HG03460 (cell line): ENCODE measurements at regions not wholly inside any gene's neighbourhood (a gene's known extent, or its start where the extent isn't known, plus 50 kb on each side); places are given as distances from the start of the nearest gene placed in this dataset.
"Not testable (repeated sequence)": the region's sequence is repeated elsewhere in the genome, so short reads cannot be mapped to it uniquely, and the experiment has no call there.

Experiments
- ATAC-seq: cut with Tn5 transposase; IDR thresholded peaks from one replicate; pipeline ENCODE4 v1.9.1; 2021; ENCODE audit not compliant: unreplicated experiment

GRCh38 chr20:12564979-12565378 is 443.8 kb upstream of the SPTLC3 start:
- ATAC-seq, result no peak

DNA sequence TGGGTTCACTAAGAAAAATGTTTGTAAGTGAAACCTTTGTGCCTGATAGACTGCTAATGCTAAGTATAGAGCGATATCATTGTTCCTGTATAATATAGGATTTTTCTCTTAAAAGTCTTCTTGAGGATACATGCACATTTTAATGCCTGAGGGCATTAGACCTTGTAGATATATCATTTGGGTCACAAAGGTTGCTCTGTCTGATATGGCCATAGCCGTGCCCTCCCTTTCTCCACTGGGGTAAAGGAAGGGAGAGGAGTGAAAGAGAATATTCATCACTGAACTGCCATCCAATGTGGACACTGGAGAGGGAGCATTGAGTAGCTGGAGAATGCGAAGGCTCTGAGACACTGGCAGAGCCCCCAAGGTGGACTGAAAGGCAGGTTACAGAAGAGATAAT is 442.2 kb upstream of the SPTLC3 start:
- no peak for ATAC-seq

DNA sequence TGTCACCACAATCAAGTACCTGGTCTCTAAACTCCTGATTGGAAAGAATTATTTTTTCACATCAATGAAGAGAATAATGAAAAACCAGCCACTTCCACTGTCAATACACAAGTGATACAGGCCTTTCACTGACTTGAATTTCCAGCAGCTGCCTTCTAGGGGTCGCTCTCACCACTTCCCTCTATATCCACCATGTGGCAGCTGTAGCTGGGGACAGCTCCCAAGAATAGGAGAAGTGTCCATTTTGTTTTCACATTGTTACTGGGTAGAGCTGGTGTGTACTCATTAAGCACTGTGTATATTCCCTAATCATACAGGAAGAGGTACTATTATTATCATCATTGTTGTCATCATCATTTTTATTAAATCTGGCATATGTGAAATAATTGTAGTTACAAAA is 438.4 kb upstream of the SPTLC3 start:
- ATAC-seq, result no peak

GRCh38 chr20:12573442-12573841 is 435.3 kb upstream of the SPTLC3 start:
- ATAC-seq, result no peak

- no peak for ATAC-seq
These were observed 433.2 kb upstream of the SPTLC3 start for GRCh38 chr20:12575352-12576095.

GRCh38 chr20:12577213-12577612 is 431.6 kb upstream of the SPTLC3 start:
- ATAC-seq, result no peak

DNA sequence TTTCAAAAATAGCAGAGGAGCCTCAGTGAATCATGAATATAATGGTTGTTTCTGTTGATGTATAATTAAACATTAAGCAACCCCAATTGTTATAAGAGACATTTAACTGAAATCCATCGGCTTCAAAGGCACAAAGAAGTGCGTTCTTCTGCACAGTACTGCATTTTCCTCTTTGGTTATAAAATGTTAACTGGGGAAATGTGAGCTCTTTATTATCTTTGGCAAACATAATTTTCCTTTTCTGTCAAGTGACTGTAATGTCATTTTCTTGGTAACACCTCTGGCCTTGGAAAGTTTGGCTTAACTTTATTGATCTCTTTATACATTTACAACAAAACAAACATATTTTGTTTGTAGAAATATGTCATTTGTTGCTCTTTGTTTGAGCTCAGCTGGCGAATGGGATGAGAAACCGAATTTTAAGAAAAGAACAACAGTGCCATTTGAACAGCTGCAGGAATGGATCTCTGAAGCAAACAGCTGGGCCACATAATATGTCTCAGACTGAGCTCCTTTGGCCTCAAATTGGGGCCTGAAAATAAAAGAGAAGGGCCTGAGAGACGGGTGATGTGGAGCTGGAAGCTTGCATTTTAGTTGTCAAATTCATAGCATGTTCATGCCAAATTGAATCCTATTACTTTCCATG is 427.0 kb upstream of the SPTLC3 start:
- ATAC-seq, result no peak

DNA sequence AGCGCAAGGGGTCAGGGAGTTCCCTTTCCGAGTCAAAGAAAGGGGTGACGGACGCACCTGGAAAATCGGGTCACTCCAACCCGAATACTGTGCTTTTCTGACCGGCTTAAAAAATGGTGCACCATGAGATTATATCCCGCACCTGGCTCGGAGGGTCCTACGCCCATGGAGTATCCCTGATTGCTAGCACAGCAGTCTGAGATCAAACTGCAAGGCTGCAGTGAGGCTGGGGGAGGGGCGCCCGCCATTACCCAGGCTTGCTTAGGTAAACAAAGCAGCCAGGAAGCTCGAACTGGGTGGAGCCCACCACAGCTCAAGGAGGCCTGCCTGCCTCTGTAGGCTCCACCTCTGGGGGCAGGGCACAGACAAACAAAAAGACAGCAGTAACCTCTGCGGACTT is 426.1 kb upstream of the SPTLC3 start:
- ATAC-seq, result not testable (repeated sequence)

DNA sequence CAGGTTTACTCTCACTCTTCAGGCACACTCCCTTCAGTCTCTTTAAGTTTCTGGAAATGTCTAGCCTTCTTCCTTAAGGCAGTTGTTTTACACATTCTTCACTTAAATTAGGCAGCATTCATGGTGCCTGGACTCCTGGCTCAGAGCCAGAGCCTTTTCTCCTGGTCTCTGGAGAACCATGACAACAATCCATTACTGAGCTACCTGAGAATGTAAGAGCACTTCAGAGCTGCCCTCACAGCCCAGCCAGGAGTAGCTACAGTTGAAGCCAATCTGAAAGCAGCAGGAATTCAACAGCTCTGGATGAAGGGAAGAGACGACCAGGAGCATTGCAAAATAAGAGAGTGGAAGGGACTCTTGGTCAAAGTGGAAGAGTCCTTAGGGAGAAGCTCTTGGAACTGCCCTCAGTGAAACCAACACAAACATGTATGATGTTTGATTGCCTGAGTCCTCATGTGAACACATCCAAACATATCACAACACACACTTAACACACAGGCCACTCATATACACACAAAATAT is 416.8 kb upstream of the SPTLC3 start:
- ATAC-seq, result no peak

- ATAC-seq, result no peak
These were observed 416.0 kb upstream of the SPTLC3 start for GRCh38 chr20:12592756-12593155.

GRCh38 chr20:12593342-12593873 is 415.4 kb upstream of the SPTLC3 start:
- ATAC-seq, result no peak

GRCh38 chr20:12594410-12595088 is 414.2 kb upstream of the SPTLC3 start:
- ATAC-seq, result no peak

- ATAC-seq, result no peak
These were observed 412.9 kb upstream of the SPTLC3 start for GRCh38 chr20:12595841-12596240.

DNA sequence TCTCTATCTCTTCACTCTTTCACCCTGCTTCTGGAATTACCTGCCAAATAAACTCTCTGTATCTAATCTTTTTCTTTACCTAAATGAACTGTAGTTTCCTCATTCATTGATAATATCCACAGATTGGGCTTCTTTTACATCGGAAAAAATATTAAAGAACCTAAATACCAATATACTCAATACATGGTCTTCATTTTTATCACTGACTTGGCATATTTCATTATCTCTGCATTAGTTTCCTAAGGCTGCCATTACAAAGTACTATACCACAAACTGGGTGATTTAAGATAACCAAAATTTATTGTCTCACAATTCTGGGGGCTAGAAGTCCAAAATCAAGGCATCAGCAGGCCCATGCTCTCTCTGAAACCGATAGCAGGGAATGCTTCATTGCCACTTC is 411.9 kb upstream of the SPTLC3 start:
- ATAC-seq, result no peak

- ATAC-seq, result no peak
These were observed 411.2 kb upstream of the SPTLC3 start for GRCh38 chr20:12597551-12597950.

GRCh38 chr20:12598894-12599293 is 409.9 kb upstream of the SPTLC3 start:
- no peak for ATAC-seq

GRCh38 chr20:12599494-12599893 is 409.3 kb upstream of the SPTLC3 start:
- no peak for ATAC-seq

DNA sequence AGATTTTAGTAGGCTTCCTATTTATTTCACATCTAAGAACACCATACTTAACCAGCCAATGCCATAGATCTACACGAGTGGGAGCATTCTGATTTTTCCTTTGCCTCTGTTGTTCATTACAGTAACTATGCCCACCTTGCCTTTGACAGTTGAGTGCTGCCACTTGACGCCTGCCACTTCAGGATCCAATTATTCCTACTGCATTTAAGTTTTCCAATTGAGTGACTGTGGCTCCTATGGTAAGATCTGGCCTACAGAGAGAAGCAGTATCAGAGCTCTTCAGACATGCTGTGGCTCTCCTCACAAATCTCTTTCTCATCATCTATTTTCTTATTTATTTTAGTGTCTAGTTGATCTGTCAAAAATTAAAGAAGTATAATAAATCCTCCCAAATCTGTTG is 403.0 kb upstream of the SPTLC3 start:
- no peak for ATAC-seq

- no peak for ATAC-seq
These were observed 397.9 kb upstream of the SPTLC3 start for GRCh38 chr20:12610871-12611270.

GRCh38 chr20:12614764-12615163 is 394.0 kb upstream of the SPTLC3 start:
- ATAC-seq, result no peak

- ATAC-seq, result no peak
These were observed 391.7 kb upstream of the SPTLC3 start for GRCh38 chr20:12617076-12617475.

- ATAC-seq, result no peak
These were observed 384.9 kb upstream of the SPTLC3 start for GRCh38 chr20:12623870-12624269.
